ENCODE measurements at regions not wholly inside any gene's neighbourhood (a gene's known extent, or its start where the extent isn't known, plus 50 kb on each side); places are given as distances from the start of the nearest gene placed in this dataset.

DNA sequence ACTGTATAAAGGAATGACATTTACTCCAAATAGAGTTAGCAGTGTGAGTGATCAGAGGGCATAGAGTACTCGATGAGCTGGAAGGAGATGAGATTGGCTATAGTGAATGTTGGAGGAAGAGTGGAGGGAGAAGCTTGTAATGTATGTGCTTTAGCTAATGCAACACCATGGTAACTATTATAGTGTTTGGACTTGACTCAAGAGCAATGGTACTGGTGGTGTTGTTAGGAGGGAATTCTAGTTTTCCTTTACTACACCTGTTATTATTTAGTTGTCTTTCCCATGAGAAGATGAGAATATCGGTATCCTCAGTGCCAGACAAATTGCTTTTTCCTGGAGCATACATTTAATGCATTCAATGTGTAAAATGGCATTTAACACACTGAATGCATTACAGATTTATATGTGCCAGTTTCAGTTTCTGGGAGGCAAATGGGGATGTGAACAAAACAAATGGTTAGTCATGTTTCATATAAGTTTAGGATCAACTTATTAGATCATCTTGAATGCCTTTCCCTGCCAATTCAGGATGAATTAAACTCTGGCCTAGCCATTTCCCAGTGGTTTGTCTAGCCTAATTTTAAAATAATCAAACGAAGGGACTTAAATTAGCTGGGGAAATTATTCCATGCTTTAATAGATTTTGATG lies 291.1 kb upstream of the ADAMTS5 start:
- H3K27me3 Mint-ChIP-seq (ENCODE audit: insufficient read depth, low read depth, poor library complexity) = no peaks in the 10 kb centered on the region
- Histone ChIP-seq H2AFZ (no peak overlapping the region), H4K20me1 (replicated peaks; ENCODE audit: insufficient read depth) (no peaks in the 10 kb centered on the region), H3K4me1 (ENCODE audit: insufficient read depth) (no peaks in the 10 kb centered on the region), H3K36me3 (ENCODE audit: insufficient read depth) (no peaks in the 10 kb centered on the region), H3F3A (replicated peaks; ENCODE audit: low read depth) (no peaks in the 10 kb centered on the region), H3K27me3 (ENCODE audit: insufficient read depth) (no peaks in the 10 kb centered on the region), H3K79me2 (replicated peaks; ENCODE audit: insufficient read depth) (no peaks in the 10 kb centered on the region), H3K4me2 (no peak overlapping the region), H3K9me2 (ENCODE audit: insufficient read depth) (no peaks in the 10 kb centered on the region), H3K4me3 (no peak overlapping the region), H3K27ac (ENCODE audit: low read depth) (no peak overlapping the region)
- H3K27ac Mint-ChIP-seq = no peak overlapping the region
- ATAC-seq (no peak), DNase-seq (ENCODE audit: low spot score) (no peak)
- H3K4me3 Mint-ChIP-seq = no peak overlapping the region
- H3K9me3 Mint-ChIP-seq = no peaks in the 10 kb centered on the region
- peaks cover 5% of the 10 kb centered on the region; the same call in 2 of the 3 replicates for H3K4me1 Mint-ChIP-seq
- no peak for TF ChIP-seq STAT1 (IDR thresholded peaks at IDR 0.05; ENCODE audit: unreplicated experiment)
- no peak for TF ChIP-seq POLR2AphosphoS5 (IDR thresholded peaks at IDR 0.05; ENCODE audit: low read depth)
- TF ChIP-seq JUNB (IDR thresholded peaks at IDR 0.05; ENCODE audit: unreplicated experiment) = no peak
- TF ChIP-seq CREB1 (CRISPR knock-in tag; IDR thresholded peaks at IDR 0.05; ENCODE audit: low read depth) = no peak
- TF ChIP-seq, protein P1, sequence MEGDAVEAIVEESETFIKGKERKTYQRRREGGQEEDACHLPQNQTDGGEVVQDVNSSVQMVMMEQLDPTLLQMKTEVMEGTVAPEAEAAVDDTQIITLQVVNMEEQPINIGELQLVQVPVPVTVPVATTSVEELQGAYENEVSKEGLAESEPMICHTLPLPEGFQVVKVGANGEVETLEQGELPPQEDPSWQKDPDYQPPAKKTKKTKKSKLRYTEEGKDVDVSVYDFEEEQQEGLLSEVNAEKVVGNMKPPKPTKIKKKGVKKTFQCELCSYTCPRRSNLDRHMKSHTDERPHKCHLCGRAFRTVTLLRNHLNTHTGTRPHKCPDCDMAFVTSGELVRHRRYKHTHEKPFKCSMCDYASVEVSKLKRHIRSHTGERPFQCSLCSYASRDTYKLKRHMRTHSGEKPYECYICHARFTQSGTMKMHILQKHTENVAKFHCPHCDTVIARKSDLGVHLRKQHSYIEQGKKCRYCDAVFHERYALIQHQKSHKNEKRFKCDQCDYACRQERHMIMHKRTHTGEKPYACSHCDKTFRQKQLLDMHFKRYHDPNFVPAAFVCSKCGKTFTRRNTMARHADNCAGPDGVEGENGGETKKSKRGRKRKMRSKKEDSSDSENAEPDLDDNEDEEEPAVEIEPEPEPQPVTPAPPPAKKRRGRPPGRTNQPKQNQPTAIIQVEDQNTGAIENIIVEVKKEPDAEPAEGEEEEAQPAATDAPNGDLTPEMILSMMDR (conservative IDR thresholded peaks at IDR 0.05; ENCODE audit: low read depth in 2 of 2) = no peak
- no peak for TF ChIP-seq ZNF114 (CRISPR knock-in tag; IDR thresholded peaks at IDR 0.05)
- no peak for TF ChIP-seq EZH2 (IDR thresholded peaks at IDR 0.05; ENCODE audit: low read depth, unreplicated experiment)
- no peak for TF ChIP-seq EZH2phosphoT487 (IDR thresholded peaks at IDR 0.05; ENCODE audit: unreplicated experiment)
- TF ChIP-seq ZNF331 (CRISPR knock-in tag; IDR thresholded peaks at IDR 0.05; ENCODE audit: low read depth) = no peak
- TF ChIP-seq, protein P2, sequence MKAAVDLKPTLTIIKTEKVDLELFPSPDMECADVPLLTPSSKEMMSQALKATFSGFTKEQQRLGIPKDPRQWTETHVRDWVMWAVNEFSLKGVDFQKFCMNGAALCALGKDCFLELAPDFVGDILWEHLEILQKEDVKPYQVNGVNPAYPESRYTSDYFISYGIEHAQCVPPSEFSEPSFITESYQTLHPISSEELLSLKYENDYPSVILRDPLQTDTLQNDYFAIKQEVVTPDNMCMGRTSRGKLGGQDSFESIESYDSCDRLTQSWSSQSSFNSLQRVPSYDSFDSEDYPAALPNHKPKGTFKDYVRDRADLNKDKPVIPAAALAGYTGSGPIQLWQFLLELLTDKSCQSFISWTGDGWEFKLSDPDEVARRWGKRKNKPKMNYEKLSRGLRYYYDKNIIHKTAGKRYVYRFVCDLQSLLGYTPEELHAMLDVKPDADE (IDR thresholded peaks at IDR 0.05) = no peak
- TF ChIP-seq, protein P3, sequence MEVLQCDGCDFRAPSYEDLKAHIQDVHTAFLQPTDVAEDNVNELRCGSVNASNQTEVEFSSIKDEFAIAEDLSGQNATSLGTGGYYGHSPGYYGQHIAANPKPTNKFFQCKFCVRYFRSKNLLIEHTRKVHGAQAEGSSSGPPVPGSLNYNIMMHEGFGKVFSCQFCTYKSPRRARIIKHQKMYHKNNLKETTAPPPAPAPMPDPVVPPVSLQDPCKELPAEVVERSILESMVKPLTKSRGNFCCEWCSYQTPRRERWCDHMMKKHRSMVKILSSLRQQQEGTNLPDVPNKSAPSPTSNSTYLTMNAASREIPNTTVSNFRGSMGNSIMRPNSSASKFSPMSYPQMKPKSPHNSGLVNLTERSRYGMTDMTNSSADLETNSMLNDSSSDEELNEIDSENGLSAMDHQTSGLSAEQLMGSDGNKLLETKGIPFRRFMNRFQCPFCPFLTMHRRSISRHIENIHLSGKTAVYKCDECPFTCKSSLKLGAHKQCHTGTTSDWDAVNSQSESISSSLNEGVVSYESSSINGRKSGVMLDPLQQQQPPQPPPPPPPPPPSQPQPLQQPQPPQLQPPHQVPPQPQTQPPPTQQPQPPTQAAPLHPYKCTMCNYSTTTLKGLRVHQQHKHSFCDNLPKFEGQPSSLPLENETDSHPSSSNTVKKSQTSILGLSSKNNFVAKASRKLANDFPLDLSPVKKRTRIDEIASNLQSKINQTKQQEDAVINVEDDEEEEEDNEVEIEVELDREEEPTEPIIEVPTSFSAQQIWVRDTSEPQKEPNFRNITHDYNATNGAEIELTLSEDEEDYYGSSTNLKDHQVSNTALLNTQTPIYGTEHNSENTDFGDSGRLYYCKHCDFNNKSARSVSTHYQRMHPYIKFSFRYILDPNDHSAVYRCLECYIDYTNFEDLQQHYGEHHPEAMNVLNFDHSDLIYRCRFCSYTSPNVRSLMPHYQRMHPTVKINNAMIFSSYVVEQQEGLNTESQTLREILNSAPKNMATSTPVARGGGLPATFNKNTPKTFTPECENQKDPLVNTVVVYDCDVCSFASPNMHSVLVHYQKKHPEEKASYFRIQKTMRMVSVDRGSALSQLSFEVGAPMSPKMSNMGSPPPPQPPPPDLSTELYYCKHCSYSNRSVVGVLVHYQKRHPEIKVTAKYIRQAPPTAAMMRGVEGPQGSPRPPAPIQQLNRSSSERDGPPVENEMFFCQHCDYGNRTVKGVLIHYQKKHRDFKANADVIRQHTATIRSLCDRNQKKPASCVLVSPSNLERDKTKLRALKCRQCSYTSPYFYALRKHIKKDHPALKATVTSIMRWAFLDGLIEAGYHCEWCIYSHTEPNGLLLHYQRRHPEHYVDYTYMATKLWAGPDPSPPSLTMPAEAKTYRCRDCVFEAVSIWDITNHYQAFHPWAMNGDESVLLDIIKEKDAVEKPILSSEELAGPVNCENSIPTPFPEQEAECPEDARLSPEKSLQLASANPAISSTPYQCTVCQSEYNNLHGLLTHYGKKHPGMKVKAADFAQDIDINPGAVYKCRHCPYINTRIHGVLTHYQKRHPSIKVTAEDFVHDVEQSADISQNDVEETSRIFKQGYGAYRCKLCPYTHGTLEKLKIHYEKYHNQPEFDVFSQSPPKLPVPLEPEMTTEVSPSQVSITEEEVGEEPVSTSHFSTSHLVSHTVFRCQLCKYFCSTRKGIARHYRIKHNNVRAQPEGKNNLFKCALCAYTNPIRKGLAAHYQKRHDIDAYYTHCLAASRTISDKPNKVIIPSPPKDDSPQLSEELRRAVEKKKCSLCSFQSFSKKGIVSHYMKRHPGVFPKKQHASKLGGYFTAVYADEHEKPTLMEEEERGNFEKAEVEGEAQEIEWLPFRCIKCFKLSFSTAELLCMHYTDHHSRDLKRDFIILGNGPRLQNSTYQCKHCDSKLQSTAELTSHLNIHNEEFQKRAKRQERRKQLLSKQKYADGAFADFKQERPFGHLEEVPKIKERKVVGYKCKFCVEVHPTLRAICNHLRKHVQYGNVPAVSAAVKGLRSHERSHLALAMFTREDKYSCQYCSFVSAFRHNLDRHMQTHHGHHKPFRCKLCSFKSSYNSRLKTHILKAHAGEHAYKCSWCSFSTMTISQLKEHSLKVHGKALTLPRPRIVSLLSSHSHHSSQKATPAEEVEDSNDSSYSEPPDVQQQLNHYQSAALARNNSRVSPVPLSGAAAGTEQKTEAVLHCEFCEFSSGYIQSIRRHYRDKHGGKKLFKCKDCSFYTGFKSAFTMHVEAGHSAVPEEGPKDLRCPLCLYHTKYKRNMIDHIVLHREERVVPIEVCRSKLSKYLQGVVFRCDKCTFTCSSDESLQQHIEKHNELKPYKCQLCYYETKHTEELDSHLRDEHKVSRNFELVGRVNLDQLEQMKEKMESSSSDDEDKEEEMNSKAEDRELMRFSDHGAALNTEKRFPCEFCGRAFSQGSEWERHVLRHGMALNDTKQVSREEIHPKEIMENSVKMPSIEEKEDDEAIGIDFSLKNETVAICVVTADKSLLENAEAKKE (CRISPR knock-in tag; IDR thresholded peaks at IDR 0.05) = no peak
- TF ChIP-seq NANOG (IDR thresholded peaks at IDR 0.05; ENCODE audit: borderline replicate concordance) = no peak
- TF ChIP-seq, protein P4, sequence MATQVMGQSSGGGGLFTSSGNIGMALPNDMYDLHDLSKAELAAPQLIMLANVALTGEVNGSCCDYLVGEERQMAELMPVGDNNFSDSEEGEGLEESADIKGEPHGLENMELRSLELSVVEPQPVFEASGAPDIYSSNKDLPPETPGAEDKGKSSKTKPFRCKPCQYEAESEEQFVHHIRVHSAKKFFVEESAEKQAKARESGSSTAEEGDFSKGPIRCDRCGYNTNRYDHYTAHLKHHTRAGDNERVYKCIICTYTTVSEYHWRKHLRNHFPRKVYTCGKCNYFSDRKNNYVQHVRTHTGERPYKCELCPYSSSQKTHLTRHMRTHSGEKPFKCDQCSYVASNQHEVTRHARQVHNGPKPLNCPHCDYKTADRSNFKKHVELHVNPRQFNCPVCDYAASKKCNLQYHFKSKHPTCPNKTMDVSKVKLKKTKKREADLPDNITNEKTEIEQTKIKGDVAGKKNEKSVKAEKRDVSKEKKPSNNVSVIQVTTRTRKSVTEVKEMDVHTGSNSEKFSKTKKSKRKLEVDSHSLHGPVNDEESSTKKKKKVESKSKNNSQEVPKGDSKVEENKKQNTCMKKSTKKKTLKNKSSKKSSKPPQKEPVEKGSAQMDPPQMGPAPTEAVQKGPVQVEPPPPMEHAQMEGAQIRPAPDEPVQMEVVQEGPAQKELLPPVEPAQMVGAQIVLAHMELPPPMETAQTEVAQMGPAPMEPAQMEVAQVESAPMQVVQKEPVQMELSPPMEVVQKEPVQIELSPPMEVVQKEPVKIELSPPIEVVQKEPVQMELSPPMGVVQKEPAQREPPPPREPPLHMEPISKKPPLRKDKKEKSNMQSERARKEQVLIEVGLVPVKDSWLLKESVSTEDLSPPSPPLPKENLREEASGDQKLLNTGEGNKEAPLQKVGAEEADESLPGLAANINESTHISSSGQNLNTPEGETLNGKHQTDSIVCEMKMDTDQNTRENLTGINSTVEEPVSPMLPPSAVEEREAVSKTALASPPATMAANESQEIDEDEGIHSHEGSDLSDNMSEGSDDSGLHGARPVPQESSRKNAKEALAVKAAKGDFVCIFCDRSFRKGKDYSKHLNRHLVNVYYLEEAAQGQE (IDR thresholded peaks at IDR 0.05; ENCODE audit: unreplicated experiment) = no peak
- H3K36me3 Mint-ChIP-seq (ENCODE audit: low read depth) = no peaks in the 10 kb centered on the region

Data from GM23338 (cell line).